ENCODE measurements at regions not wholly inside any gene's neighbourhood (a gene's known extent, or its start where the extent isn't known, plus 50 kb on each side); places are given as distances from the start of the nearest gene placed in this dataset.
"Not testable (repeated sequence)": the region's sequence is repeated elsewhere in the genome, so short reads cannot be mapped to it uniquely, and the experiment has no call there.

DNA sequence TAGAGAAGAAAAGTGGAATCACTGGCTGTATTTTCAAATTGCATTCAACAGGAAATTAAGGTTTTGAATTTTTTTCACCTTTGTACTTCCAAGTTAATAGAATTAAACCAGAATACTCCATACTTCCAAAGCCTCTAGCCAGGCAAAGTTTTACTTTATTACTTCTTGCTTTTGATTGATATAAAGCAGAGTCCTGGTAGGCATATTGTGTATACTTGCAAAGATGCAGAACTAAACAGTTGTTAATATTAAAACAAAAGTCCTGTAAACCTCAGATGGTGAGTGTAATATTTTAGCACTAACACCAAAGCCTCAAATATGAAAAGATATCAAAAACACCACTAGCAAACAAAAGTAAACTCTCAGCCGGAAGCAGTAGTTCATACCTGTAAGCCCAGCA is 107.2 kb upstream of the C2CD4B start:
- DNase-seq (ENCODE audit: low read depth) = no peak

DNA sequence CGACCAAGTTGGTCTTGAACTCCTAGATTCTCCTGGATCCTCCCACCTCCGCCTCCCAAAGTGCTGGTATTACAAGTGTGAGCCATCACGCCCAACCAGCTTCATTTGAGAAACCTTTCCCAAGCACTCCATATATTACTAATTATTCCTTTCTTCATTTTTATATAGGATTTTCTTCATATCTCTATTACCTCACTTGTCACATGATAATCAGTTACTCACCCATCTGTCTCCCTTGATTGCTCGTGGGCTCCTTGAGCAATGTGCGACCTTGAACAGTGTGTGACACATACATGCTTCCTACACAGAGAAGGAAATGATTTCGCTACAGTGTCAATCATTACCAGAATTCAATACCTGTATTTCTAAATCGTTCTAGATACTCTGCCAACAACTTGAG is 110.7 kb upstream of the C2CD4B start:
- no peak for DNase-seq (ENCODE audit: low read depth)

DNA sequence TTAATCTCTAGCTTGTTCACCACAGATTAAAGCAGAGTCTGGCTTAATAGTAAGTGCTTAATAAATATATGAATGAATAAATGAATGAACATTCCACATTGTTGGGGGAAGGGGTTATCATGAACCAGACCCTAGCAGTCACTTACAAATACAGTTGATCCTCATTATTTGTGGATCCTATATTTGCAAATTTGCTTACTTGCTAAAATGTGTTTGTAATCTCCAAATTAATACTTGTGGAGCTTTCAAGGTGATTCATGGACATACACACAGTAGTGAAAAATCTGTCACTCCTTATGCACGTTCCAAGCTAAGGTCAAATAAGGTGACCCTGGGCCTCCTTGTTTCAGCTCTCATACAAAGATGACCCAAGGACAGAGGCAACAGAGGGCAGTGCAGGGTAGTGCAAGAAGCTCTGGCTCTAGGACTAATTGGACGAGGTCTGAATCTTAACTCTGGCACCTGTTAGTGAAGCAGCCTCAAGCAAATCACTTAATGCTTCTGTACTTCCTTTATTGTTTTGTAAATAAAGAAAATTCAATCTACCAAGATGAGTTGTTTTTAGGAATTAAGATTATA is 112.8 kb upstream of the C2CD4B start:
- DNase-seq (ENCODE audit: low read depth) = no peak

DNA sequence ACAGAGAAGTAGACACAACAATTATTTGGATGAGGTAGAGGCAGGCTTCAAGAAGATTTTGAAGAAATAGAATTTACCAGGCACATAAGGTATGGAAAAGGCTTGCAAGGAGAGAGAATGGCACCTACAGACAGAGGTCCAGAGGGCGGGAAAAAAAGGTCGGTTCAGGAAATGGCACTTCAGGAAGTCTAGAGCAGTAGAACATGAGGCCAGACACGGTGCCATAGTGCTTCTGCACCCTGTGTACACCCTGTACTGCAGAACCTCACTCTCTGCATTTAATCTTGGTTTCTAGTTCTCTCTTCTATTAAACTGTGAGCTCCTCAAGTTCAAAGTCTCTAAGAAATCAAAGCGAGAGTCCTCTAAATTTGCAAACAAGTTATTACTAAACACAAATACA is 113.4 kb upstream of the C2CD4B start:
- DNase-seq (ENCODE audit: low read depth) = no peak

DNA sequence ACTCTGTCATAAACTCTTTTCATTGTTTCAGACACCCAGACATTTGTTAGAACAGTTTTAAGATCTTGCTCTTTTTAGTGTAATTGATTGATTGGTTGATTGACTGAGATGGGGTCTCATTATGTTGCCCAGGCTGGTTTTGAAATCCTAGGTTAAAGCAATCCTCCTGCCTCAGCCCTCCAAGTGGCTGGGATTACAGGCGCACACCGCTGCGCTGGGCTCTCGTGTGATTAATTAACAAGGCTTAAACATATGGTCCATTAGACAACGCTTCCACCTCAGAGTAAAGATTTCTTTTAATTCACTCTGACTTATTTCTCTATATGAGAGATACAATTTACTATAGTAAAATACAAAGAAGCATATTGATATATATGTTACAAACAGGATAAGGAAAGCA is 114.0 kb upstream of the C2CD4B start:
- DNase-seq (ENCODE audit: low read depth) = no peak

DNA sequence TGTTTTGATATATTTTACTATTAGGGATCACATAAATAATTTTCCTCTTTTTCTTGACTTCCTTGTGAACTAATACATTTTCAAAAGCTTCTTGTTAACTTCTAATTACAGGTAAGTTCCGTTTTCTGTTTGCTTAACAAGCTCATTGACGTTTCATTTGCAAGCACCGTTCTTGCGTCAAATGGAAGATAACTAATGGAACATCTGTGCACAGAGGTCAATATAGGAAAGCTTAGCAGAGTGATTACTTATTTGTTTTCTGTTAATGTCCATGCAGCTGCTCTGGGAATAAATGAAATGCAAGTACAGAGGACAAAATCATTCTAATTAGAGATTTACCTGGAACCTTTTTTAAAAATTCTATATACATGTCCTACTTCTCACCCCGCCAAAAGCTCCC is 115.5 kb upstream of the C2CD4B start:
- DNase-seq (ENCODE audit: low read depth) = no peak

DNA sequence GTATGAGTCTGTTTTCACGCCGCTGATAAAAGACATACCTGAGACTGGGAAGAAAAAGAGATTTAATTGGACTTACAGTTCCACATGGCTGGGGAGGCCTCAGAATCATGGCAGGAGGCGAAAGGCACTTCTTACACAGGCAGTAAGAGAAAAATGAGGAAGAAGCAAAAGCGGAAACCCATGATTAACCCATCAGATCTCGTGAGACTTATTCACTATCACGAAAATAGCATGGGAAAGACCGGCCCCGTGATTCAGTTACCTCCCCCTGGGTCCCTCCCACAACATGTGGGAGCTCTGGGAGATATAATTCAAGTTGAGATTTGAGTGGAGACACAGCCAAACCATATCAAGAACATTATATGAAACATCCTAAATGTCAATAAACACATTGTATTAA is 116.7 kb upstream of the C2CD4B start:
- not testable (repeated sequence) for DNase-seq (ENCODE audit: low read depth)

DNA sequence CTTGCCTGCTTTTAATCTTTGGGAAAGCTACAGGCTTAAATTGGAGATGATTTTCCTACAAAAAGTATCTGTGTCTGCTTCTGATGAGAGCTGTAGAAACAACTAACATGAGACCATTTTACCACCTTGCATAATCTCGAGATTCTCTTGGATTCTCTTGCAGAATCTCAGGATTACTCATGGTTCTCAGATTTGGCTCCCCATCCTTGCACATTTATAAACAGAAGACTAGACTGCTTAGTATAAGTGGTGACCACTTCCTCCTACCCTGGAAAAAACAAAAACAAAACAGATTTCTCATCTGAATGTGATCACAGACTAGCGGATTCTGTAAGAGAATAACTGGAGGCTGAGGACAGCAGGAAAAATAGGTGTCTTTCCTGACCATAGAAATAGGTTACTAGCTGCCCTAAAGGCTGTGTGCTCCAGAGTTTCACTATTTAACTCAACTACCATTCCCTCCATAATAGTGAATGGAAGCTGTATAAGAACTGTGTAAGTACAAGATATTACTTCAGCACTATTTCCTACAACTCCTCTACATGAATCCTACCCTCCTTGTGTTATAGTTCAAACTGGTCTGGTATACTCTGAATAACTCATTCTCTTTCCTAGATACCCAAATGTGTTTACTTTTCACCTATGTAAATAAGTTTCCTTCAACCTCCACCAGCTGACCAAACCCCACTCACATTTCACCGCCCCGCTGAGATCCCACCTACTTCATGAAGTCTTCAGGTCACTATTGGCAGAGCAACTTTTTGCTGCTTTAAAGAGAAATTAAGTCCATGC is 122.2 kb upstream of the C2CD4B start:
- DNase-seq (ENCODE audit: low read depth) = no peak

DNA sequence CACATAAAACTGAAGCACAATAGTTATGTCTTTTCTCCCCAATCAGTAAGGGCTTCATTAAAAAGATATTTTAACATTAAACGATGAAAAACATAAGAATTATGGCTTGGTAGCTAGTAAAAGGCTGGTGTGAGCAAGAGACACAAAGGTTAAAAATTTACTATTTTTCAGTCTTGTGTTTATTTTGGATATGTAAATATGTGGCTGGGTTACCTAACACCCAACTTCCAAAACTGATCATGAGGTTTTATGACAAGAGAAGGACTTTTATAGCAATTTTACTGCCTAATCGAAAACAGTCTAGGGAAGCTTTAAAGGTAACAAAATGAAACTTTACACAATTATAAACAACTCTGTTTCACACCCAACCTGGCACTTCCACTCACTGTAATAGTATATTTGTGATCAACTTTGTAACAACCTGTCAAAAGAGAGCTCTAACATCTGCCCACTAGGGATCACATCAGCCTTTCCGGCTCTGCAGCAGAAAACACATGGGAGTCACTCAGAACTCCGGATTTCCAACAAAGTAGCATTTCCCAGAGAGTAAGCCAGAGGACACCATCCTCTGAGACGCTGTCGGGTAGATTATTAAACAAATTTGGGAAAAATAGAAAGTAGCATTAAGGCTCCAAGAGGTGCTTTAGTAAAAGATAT is 123.4 kb upstream of the C2CD4B start:
- no peak for DNase-seq (ENCODE audit: low read depth)

DNA sequence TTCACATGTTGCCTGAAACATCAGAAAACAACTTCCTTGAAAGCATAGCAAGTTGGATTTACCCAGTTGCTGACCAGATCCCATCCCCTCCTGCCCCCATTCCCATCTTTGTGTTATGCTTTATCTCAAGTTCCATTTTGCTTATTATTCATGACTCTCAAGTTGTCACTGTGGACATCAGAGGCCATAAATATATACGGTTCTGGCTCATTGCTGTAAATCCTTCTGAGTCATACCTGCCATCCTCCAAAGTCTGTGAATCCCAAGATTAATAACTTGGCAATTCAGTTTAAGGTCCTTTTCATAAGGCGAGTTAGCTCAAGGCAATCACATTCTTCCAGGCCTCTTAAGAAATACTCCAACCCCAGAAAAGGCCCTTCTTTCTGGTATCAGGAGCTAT is 126.2 kb upstream of the C2CD4B start:
- DNase-seq (ENCODE audit: low read depth) = no peak

DNA sequence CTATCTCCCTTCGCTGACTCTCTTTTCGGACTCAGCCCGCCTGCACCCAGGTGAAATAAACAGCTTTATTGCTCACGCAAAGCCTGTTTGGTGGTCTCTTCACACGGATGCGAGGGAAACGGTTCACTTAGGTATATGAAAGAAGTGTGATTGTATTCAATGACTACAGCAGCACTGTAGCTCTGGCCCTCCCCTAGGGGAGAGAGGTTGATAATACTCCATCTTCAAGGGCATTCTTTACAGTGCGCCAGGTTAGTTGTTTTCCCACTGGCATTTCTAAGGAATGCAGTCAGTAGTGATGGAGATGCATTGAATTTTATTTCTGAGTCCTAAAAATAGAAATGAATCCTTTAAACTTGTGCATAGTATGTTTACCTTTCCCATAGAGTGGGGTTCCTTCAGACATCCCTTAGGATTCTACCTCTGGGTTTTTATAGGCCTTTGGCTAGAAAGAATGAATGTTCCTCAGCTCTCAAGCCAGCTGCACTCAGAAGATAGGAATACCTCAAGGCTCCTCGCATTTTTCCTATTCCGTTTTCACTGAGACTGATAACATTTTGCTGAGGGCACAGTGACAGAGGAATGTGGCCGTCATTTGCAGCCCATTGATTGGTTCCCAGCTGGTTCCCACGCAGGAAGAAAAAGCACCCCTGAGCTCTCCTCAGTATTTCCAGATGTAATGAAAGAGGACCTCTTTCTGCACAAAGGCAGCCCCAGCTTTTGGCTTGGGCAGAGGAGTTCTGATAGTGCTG is 131.8 kb upstream of the C2CD4B start:
- no peak for DNase-seq (ENCODE audit: low read depth)

DNA sequence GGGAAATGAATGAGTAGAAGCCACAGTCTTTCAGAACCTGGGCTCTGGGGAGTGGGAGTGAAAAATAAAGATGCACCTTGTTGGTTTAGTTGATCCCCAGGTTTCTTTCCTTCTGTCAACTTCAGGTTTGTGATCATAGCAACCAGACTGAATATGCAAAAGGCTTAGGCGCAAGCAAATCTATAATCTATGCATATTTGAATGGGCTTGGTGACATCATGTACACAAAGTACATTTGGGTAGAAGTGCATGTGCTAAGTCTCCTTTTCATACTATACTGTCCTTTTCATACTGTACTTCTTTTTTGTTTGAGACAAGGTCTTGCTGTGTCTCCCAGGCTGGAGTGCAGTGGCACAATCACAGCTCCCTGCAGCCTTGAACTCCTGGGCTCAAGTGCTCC is 132.4 kb upstream of the C2CD4B start:
- no peak for DNase-seq (ENCODE audit: low read depth)

DNA sequence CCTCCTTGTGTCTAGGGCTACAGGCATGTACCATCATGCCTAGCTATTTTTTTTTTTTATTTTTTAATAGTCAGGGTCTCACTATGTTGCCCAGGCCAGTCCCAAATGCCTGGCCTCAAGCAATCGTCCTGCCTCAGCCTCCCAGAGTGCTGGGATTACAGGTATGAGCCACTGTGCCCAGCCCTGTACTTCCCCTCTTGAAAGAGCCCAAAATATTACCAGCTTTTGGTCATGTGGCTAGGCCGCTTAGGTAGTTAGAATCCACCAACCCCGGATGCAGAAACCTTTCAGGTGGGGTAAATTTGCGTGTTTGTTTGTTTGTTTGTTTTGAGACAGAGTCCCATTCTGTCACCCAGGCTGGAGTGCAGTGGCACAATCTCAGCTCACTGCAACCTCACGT is 132.8 kb upstream of the C2CD4B start:
- DNase-seq (ENCODE audit: low read depth) = no peak

DNA sequence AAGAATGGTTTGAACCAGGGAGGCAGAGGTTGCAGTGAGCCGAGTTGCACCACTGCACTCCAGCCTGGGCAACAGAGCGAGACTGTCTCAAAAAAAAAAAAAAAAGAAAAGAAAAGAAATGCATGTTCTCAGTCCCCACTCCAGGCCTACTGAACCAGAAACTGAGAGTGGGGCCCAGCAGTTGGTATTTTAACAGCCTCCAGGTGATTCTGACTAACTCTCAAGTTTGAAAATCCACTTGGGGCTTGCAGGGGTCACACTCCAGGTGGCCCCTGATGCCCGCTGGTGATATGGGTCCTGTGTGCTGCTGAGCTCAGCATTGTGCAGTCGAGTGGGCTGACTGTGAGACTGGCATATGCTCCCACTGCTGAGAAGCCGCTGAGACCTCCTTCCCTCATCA is 133.7 kb upstream of the C2CD4B start:
- no peak for DNase-seq (ENCODE audit: low read depth)

DNA sequence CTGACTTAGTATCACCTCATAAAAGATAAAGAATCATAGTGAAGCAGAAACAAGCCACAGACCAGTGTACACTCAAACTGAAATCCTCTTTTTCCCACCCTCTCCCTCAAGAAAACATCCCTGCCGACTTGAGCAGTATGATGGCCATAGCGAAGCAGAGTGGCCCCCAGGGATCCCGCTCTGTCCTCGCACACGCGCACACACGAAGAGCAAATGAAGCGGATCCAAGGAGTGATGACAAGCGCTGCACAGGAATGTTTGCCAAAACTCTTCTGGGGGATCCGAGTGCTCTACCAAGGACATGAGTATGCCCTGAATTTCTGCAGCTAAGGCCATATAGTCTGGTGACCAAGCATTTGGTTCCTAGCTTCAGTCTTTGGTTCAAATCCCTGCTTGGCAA is 134.5 kb upstream of the C2CD4B start:
- DNase-seq (ENCODE audit: low read depth) = no peak

DNA sequence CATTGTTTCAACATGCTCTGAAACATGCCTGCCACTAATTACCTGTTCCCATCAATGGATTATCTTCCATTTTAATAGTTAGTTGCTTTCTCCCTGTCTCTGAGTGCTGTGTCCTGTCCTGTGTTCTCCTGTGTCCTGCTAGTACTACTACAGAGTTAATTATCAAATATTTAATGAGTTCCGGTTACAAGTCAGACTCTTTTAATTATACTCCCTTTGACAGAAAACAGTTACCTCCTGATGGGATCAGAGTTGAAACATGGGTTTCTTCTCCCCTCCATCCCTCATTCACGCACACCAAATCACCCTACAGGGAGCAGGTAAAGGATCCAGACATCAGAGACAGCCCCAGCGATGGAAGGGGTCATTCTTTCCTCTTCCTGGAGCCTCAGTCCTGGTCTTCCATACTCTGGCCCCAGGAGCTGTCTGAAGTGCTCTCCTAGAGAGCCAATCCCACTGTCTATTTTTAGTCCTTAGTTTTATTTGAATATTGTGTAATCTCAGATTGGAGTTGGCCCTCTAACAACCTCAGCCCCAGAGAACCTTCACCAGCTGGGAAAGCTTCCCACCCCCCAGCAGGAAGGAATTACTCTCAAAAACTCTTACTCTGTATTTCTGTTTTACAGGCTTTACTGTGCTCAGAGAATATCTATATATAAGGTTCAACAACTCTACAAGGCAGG is 137.0 kb upstream of the C2CD4B start:
- DNase-seq (ENCODE audit: low read depth) = no peak

DNA sequence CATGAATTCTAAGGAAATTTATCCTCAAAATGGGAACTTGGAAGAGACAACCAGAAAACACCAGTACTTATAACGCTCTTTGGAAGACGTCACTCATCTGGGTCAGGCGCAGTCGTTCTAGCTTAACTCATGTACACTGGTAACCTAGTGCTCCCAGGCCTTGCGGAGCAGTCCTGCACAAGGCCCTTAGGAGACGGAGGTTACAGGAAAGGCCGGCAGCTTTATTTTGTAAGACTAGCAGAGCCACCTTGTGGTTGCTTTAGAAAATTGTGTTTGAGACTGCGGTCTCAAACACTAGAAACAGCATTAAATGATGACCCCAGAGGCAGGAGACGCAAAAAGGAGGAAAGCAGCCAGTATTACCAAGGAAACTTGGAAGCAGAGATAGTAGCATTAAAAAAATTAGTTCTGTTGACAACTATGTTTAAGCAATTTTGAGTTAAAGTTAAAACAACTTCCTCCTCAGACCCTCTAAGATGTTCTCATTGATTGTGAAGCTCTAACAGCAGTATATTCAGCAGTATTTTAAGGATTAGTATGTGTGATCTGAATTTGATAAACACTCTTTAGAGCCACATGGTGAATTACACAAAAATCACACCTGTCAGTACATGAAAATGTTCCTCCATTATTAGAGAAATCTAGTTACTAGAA is 141.9 kb upstream of the C2CD4B start:
- DNase-seq (ENCODE audit: low read depth) = no peak

DNA sequence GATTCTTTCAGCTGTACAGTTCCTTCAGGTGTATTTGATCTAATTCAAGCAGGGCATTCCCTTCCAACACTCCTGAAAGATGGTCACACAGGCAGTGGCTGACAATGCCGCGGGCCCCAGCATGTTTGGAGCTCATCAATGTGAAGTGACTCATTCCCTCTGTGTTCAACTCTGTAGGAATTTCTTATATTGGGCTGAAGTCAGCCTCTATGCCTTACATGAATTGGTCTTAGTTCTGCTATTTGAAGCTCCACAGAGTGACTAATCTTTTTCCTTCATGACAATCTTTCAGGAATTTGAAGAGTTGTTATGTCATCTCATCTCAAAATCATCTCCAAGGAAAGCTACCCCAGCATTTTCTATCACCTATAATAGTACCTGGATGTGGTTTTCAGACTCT is 142.5 kb upstream of the C2CD4B start:
- no peak for DNase-seq (ENCODE audit: low read depth)

DNA sequence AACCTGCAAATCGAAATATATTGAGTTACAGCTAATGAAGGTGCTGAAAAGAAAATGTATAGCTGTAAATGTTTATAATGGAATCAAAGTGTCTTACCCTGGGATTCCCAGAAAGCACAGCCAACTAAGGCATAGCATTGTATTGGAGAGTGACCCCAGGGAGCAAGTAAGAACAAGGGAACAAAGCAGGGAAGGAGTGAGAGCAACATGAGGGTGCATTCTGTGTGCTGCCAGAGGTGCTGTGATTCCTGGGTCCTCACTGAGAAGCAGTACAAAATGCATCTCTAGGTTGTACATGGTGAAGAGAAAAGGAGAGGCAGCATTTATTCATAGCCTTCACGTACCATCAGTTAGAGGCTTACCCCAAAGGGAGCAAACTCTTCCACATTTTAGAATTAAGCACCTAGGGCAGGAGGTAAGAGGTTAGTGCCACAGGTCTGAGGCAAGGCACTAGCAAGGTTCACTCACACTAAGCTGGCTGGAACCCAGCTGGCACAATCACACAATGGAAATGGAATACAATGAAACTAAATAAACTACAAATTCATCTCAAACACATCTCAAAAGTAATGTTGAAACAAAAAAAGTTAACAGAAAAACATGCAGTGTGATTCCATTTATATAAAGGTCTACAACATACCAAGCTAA is 151.5 kb upstream of the C2CD4B start:
- DNase-seq (ENCODE audit: low read depth) = no peak

DNA sequence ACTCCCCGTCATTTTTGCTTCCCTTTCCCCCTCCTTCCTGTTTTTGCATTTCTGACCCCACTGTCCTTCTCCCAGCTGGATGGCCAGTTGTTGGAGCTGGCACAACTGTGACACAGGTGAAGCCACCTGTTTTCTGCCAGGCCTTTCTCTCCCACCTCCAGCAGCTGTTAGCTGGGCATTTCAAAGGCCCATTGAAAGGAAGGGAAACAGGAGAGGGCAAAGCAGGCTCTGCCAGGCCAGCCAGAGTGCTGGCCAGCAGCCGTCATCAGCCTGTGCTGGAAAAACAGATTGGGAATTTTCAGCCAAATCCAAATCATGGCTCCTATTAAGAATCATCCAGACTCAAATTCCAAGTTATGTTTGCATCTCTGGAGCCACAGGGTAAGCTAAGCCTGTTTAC is 155.2 kb upstream of the C2CD4B start:
- no peak for DNase-seq (ENCODE audit: low read depth)

DNA sequence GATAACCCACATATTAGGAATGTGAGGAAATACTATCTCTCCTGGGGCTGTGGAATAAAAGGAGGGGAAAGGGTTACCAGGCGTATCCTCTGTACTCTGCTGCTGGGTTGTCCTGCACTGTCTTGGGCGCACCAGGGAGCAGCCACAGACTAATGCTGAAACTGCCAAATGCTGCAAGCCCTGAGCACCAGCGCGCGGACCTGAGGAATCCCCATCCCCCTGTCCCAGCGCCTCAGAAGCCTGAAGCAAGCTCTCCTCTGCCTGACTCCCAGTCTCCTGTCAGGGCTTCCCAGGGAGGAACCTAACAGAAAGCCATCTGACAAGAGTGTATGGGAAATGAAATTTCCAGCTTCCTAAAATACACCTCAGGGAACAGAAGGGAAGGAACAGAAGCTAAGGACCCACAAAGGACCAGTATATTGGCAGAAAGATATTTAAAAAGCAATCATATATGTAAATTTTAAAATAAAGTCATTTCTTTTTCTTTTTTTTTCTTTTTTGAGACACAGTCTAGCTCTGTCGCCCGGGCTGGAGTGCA is 158.3 kb upstream of the C2CD4B start:
- no peak for DNase-seq (ENCODE audit: low read depth)
